HEK293 (cell line): ENCODE measurements at regions not wholly inside any gene's neighbourhood (a gene's known extent, or its start where the extent isn't known, plus 50 kb on each side); places are given as distances from the start of the nearest gene placed in this dataset.

Experiments used
- CTCF ChIA-PET: fragments of 350-600 bp; formaldehyde crosslinking; extraction: SDS; loops from one replicate; lab custom pipeline; 2021; ENCODE audit warnings: antibody characterized with exemption; lab: Yijun Ruan, JAX
- POLR2A ChIA-PET: fragments of 300-600 bp; formaldehyde crosslinking; extraction: SDS; loops from one replicate; lab custom pipeline; 2020; ENCODE audit warnings: antibody characterized with exemption, inconsistent platforms; lab: Yijun Ruan, JAX
- H3K27ac ChIP-seq: fragments of 200-500 bp; sonication (Bioruptor generic); 2 replicates; pipeline ENCODE4 v1.5.1; 2014; ENCODE audit warnings: low read depth, low read length, control low read depth, inconsistent platforms; ENCODE audit errors: extremely low read depth
- H3K36me3 ChIP-seq, 2 experiments: fragments of 200-500 bp in 1 of 2; sonication (Bioruptor generic) in 1 of 2; 1 replicate in 1 of 2; 2 replicates in 1 of 2; pipeline ENCODE4 v1.5.1; 2014 to 2017; ENCODE audit warnings: inconsistent platforms in 2 of 2, low read length in 2 of 2; ENCODE audit not compliant: control insufficient read depth in 2 of 2, insufficient read depth in 1 of 2
- H3K4me1 ChIP-seq: fragments of 200-500 bp; sonication (Bioruptor generic); 2 replicates; pipeline ENCODE4 v1.5.1; 2014; ENCODE audit warnings: mild to moderate bottlenecking, low read length, inconsistent platforms; ENCODE audit not compliant: control insufficient read depth, insufficient read depth
- H3K4me3 ChIP-seq: 2 replicates; pipeline ENCODE4 v1.5.1; 2011; ENCODE audit warnings: low read depth, mild to moderate bottlenecking, control low read depth, low read length, moderate library complexity
- H3K9me3 ChIP-seq: fragments of 200-500 bp; sonication (Bioruptor generic); 2 replicates; pipeline ENCODE4 v1.5.1; 2014; ENCODE audit warnings: low read depth, low read length, inconsistent platforms; ENCODE audit not compliant: control insufficient read depth, insufficient read depth
- BCL11A ChIP-seq: fragments of 450-650 bp; formaldehyde crosslinking; IDR thresholded peaks from 2 replicates; pipeline ENCODE4 v1.5.1; 2016; ENCODE audit warnings: low read depth, missing biosample characterization, missing genetic modification characterization
- BCL11B ChIP-seq: fragments of 450-650 bp; formaldehyde crosslinking; IDR thresholded peaks from 2 replicates; pipeline ENCODE4 v1.5.1; 2016; ENCODE audit warnings: low read depth, missing biosample characterization, missing genetic modification characterization
- EGR2 ChIP-seq: fragments of 450-650 bp; formaldehyde crosslinking; IDR thresholded peaks from 2 replicates; pipeline ENCODE4 v1.5.1; 2016; ENCODE audit warnings: low read depth, missing biosample characterization, missing genetic modification characterization
- GFI1B ChIP-seq: fragments of 450-650 bp; formaldehyde crosslinking; IDR thresholded peaks from 2 replicates; pipeline ENCODE4 v1.5.1; 2016; ENCODE audit warnings: missing biosample characterization, missing genetic modification characterization
- KLF9 ChIP-seq: fragments of 450-650 bp; formaldehyde crosslinking; IDR thresholded peaks from 2 replicates; pipeline ENCODE4 v1.5.1; 2016; ENCODE audit warnings: missing biosample characterization, missing genetic modification characterization, low read depth
- OSR2 ChIP-seq: fragments of 450-650 bp; formaldehyde crosslinking; IDR thresholded peaks from 2 replicates; pipeline ENCODE4 v1.5.1; 2016; ENCODE audit warnings: missing biosample characterization, missing genetic modification characterization
- SP3 ChIP-seq: fragments of 450-650 bp; formaldehyde crosslinking; IDR thresholded peaks from 2 replicates; pipeline ENCODE4 v1.5.1; 2016; ENCODE audit warnings: missing biosample characterization, missing genetic modification characterization
- ZBTB10 ChIP-seq: fragments of 450-650 bp; formaldehyde crosslinking; IDR thresholded peaks from 2 replicates; pipeline ENCODE4 v1.5.1; 2016; ENCODE audit warnings: missing biosample characterization, missing genetic modification characterization
- ZBTB48 ChIP-seq: fragments of 450-650 bp; formaldehyde crosslinking; IDR thresholded peaks from 2 replicates; pipeline ENCODE4 v1.5.1; 2016; ENCODE audit warnings: missing biosample characterization, missing genetic modification characterization
- ZFP41 ChIP-seq: fragments of 450-650 bp; formaldehyde crosslinking; IDR thresholded peaks from 2 replicates; pipeline ENCODE4 v1.5.1; 2016; ENCODE audit warnings: missing biosample characterization, missing genetic modification characterization, borderline replicate concordance
- ZNF138 ChIP-seq: fragments of 450-650 bp; formaldehyde crosslinking; IDR thresholded peaks from 2 replicates; pipeline ENCODE4 v1.5.1; 2016; ENCODE audit warnings: missing biosample characterization, missing genetic modification characterization, borderline replicate concordance
- ZNF140 ChIP-seq: fragments of 450-650 bp; formaldehyde crosslinking; IDR thresholded peaks from 2 replicates; pipeline ENCODE4 v1.5.1; 2016; ENCODE audit warnings: missing biosample characterization, missing genetic modification characterization
- ZNF19 ChIP-seq: fragments of 450-650 bp; formaldehyde crosslinking; IDR thresholded peaks from 2 replicates; pipeline ENCODE4; 2016; ENCODE audit warnings: missing biosample characterization, missing genetic modification characterization, low read depth
- ZNF221 ChIP-seq: fragments of 450-650 bp; formaldehyde crosslinking; IDR thresholded peaks from 2 replicates; pipeline ENCODE4 v1.5.1; 2017; ENCODE audit warnings: missing biosample characterization, missing genetic modification characterization, borderline replicate concordance
- ZNF223 ChIP-seq: fragments of 450-650 bp; formaldehyde crosslinking; IDR thresholded peaks from 2 replicates; pipeline ENCODE4 v1.5.1; 2016; ENCODE audit warnings: missing biosample characterization, missing genetic modification characterization
- ZNF24 ChIP-seq: fragments of 450-650 bp; formaldehyde crosslinking; IDR thresholded peaks from 2 replicates; pipeline ENCODE4 v1.5.1; 2016; ENCODE audit warnings: missing biosample characterization, missing genetic modification characterization
- ZNF292 ChIP-seq: fragments of 450-650 bp; formaldehyde crosslinking; IDR thresholded peaks from 2 replicates; pipeline ENCODE4 v1.5.1; 2016; ENCODE audit warnings: low read depth, missing biosample characterization, missing genetic modification characterization, borderline replicate concordance
- ZNF311 ChIP-seq: fragments of 450-650 bp; formaldehyde crosslinking; IDR thresholded peaks from 2 replicates; pipeline ENCODE4 v1.5.1; 2017; ENCODE audit warnings: missing biosample characterization, missing genetic modification characterization, borderline replicate concordance
- ZNF324 ChIP-seq: fragments of 450-650 bp; formaldehyde crosslinking; IDR thresholded peaks from 2 replicates; pipeline ENCODE4 v1.5.1; 2016; ENCODE audit warnings: missing biosample characterization, missing genetic modification characterization
- ZNF404 ChIP-seq: fragments of 450-650 bp; formaldehyde crosslinking; IDR thresholded peaks from 2 replicates; pipeline ENCODE4 v1.5.1; 2017; ENCODE audit warnings: missing biosample characterization, missing genetic modification characterization
- ZNF510 ChIP-seq: fragments of 450-650 bp; formaldehyde crosslinking; IDR thresholded peaks from 2 replicates; pipeline ENCODE4 v1.5.1; 2018; ENCODE audit warnings: mild to moderate bottlenecking, missing genetic modification characterization, missing biosample characterization; ENCODE audit not compliant: insufficient replicate concordance
- ZNF596 ChIP-seq: fragments of 450-650 bp; IDR thresholded peaks from 2 replicates; pipeline ENCODE4 v1.5.0; 2018; ENCODE audit warnings: missing biosample characterization, mild to moderate bottlenecking, missing genetic modification characterization, moderate library complexity
- ZNF785 ChIP-seq: fragments of 450-650 bp; formaldehyde crosslinking; IDR thresholded peaks from 2 replicates; pipeline ENCODE4 v1.5.1; 2016; ENCODE audit warnings: missing biosample characterization, missing genetic modification characterization
- ZNF830 ChIP-seq: fragments of 450-650 bp; IDR thresholded peaks from 2 replicates; pipeline ENCODE4 v1.5.0; 2018; ENCODE audit warnings: missing biosample characterization, missing genetic modification characterization, low read depth, mild to moderate bottlenecking, moderate library complexity
- ZSCAN18 ChIP-seq: fragments of 450-650 bp; formaldehyde crosslinking; IDR thresholded peaks from 2 replicates; pipeline ENCODE4 v1.5.1; 2016; ENCODE audit warnings: missing biosample characterization, missing genetic modification characterization
- TF ChIP-seq, protein P1 (sequence below): fragments of 450-650 bp; formaldehyde crosslinking; IDR thresholded peaks from 2 replicates; pipeline ENCODE4 v1.5.1; 2016; ENCODE audit warnings: missing biosample characterization, missing genetic modification characterization
- TF ChIP-seq, protein P2 (sequence below): fragments of 450-650 bp; formaldehyde crosslinking; IDR thresholded peaks from 2 replicates; pipeline ENCODE4 v1.5.1; 2016; ENCODE audit warnings: missing biosample characterization, missing genetic modification characterization

GRCh38 chr1:82318265-82318664 lies 517.5 kb downstream of the ADGRL2 start:
- TF ChIP-seq SP3 (no peak), ZNF292 (tag by site-specific recombination) (no peak), ZNF24 (tag by site-specific recombination) (no peak), ZSCAN18 (no peak), ZNF596 (tag by site-specific recombination) (no peak), ZBTB10 (no peak), BCL11B (tag by site-specific recombination) (no peak), GFI1B (tag by site-specific recombination) (no peak), ZNF140 (tag by site-specific recombination) (no peak), BCL11A (tag by site-specific recombination) (no peak)
- TF ChIP-seq, protein P1, sequence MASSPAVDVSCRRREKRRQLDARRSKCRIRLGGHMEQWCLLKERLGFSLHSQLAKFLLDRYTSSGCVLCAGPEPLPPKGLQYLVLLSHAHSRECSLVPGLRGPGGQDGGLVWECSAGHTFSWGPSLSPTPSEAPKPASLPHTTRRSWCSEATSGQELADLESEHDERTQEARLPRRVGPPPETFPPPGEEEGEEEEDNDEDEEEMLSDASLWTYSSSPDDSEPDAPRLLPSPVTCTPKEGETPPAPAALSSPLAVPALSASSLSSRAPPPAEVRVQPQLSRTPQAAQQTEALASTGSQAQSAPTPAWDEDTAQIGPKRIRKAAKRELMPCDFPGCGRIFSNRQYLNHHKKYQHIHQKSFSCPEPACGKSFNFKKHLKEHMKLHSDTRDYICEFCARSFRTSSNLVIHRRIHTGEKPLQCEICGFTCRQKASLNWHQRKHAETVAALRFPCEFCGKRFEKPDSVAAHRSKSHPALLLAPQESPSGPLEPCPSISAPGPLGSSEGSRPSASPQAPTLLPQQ (tag by site-specific recombination) = no peak
- TF ChIP-seq, all 188 proteins: peak for 0
- Histone ChIP-seq H3K36me3 (no peaks in the 10 kb centered on the region), H3K4me1 (0 out of 2 replicates have a peak, but pooled peaks cover 2% of the 10 kb centered on the region), H3K27ac (no peak overlapping the region), H3K9me3 (no peaks in the 10 kb centered on the region), H3K4me3 (no peak overlapping the region)
- POLR2A ChIA-PET = no interaction called here
- CTCF ChIA-PET = no interaction called here

DNA sequence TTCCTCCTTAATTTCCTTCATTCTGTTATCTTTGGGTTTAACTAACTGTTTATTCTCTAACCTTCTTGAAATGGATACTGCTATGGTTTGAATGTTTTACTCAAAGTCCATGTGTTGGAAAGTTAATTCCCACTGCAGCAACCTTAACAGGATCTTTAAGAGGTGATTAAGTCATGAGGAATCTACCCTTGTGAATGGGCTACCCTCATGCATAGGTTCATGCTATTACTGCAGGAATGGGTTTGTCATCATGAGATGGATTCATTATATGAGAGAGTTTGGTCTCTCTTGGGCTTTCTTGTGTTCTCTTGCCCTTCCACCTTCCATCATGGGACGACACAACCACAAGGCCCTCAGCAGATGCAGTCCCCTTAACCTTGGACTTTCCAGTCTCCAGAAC lies 516.9 kb downstream of the ADGRL2 start:
- ChIA-PET CTCF (no interaction called here), POLR2A (no interaction called here)
- Histone ChIP-seq H3K27ac (no peak overlapping the region), H3K9me3 (no peaks in the 10 kb centered on the region), H3K4me3 (no peak overlapping the region), H3K4me1 (no peaks in the 10 kb centered on the region), H3K36me3 (no peaks in the 10 kb centered on the region)
- no peak for TF ChIP-seq KLF9
- no peak for TF ChIP-seq ZNF223 (tag by site-specific recombination)
- TF ChIP-seq ZBTB48 (tag by site-specific recombination) = no peak
- TF ChIP-seq ZNF830 (tag by site-specific recombination) = no peak
- TF ChIP-seq ZNF311 (tag by site-specific recombination) = no peak
- no peak for TF ChIP-seq ZNF324

- no peak overlapping the region for H3K4me3 ChIP-seq
- no peaks in the 10 kb centered on the region for H3K36me3 ChIP-seq
- TF ChIP-seq ZNF138 (tag by site-specific recombination) = no peak
- no peak for TF ChIP-seq ZNF785
- TF ChIP-seq ZFP41 (tag by site-specific recombination) = no peak
- TF ChIP-seq, protein P2, sequence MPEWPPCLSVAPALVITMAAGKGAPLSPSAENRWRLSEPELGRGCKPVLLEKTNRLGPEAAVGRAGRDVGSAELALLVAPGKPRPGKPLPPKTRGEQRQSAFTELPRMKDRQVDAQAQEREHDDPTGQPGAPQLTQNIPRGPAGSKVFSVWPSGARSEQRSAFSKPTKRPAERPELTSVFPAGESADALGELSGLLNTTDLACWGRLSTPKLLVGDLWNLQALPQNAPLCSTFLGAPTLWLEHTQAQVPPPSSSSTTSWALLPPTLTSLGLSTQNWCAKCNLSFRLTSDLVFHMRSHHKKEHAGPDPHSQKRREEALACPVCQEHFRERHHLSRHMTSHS (tag by site-specific recombination) = no peak
- TF ChIP-seq ZNF830 (tag by site-specific recombination) = no peak
- no peak for TF ChIP-seq ZNF19 (tag by site-specific recombination)
- TF ChIP-seq ZNF404 (tag by site-specific recombination) = no peak
- no peak for TF ChIP-seq ZNF510 (tag by site-specific recombination)
- TF ChIP-seq ZNF221 (tag by site-specific recombination) = no peak
- TF ChIP-seq EGR2 = no peak
- TF ChIP-seq OSR2 (tag by site-specific recombination) = no peak
- TF ChIP-seq, all 188 proteins: peak for 0
- ChIA-PET CTCF (interaction anchor here (0.6 to 0.7 kb wide), 2 partner anchors 372 to 1198 kb away, joined by 3 to 4 read pairs; no protein-coding TSS in a partner anchor), POLR2A (no interaction called here)
- Histone ChIP-seq H3K9me3 (no peaks in the 10 kb centered on the region), H3K27ac (no peak overlapping the region), H3K4me1 (no peaks in the 10 kb centered on the region)
These were observed 498.9 kb downstream of the ADGRL2 start for GRCh38 chr1:82299656-82300055.
